Heart right ventricle (tissue), 16 donors: ENCODE measurements at regions not wholly inside any gene's neighbourhood (a gene's known extent, or its start where the extent isn't known, plus 50 kb on each side); places are given as distances from the start of the nearest gene placed in this dataset.
"Not testable (repeated sequence)": the region's sequence is repeated elsewhere in the genome, so short reads cannot be mapped to it uniquely, and the experiment has no call there.

Experiments
- ATAC-seq, 8 donors: fragments of 200-7000 bp; cut with Tn5 transposase; one replicate each; pipeline ENCODE4 v1.9.1; 2020; ENCODE audit warnings: mild to moderate bottlenecking in 8 of 8, moderate library complexity in 8 of 8, moderate number of reproducible peaks in 1 of 8
- DNase-seq, 2 donors: peaks; one replicate each; pipeline ENCODE4 v3.0.0-alpha.2; 2020
- H3K27ac ChIP-seq, 10 donors: fragments of 200-600 bp; sonication (generic) in 2 of 10; one replicate each; pipeline versions ENCODE4 v1.5.0 to v1.8.0; 2020 to 2022; ENCODE audit warnings: mild to moderate bottlenecking in 3 of 10
- H3K27me3 ChIP-seq, 7 donors: fragments of 200-600 bp; one replicate each; pipeline ENCODE4 v1.8.0; 2021 to 2022; ENCODE audit warnings: mild to moderate bottlenecking in 2 of 7
- H3K36me3 ChIP-seq, 9 donors: fragments of 200-600 bp; sonication (generic) in 1 of 9; one replicate each; pipeline versions ENCODE4 v1.5.0 to v1.8.0; 2020 to 2022; ENCODE audit warnings: mild to moderate bottlenecking in 2 of 9
- H3K4me1 ChIP-seq, 9 donors: fragments of 200-600 bp; sonication (generic) in 1 of 9; one replicate each; pipeline versions ENCODE4 v1.5.0 to v1.8.0; 2020 to 2022; ENCODE audit warnings: mild to moderate bottlenecking in 4 of 9
- H3K4me3 ChIP-seq, 10 donors: fragments of 200-600 bp; sonication (generic) in 2 of 10; one replicate each; pipeline versions ENCODE4 v1.5.0 to v1.8.0; 2020 to 2022; ENCODE audit warnings: mild to moderate bottlenecking in 7 of 10, moderate library complexity in 2 of 10
- H3K9me3 ChIP-seq, 11 donors: fragments of 200-600 bp in 10 of 11; sonication (generic) in 2 of 11; one replicate each; pipeline versions ENCODE4 v1.5.0 to v1.8.0; 2013 to 2022; ENCODE audit warnings: mild to moderate bottlenecking in 2 of 11, control low read depth in 1 of 11, moderate library complexity in 1 of 11
- WGBS, 2 donors: extraction: QIAGEN DNeasy Blood & Tissue Kit; methylation state at CpG; one replicate each; pipeline ENCODE4 v1.1.7; 2013; ENCODE audit warnings: inconsistent platforms in 1 of 2; 5-methylcytosine and 5-hydroxymethylcytosine counted together
- intact Hi-C, 10 donors: fragments of 100-400 bp; cut with DNase I; formaldehyde crosslinking; loops; one replicate each; pipeline versions ENCODE4 v1.11.1 to v1.14.2; 2022
- TF ChIP-seq, protein P1 (sequence below), 9 donors: fragments of 200-600 bp; sonication (generic) in 2 of 9; IDR thresholded peaks; one replicate each; pipeline versions ENCODE4 v1.5.0 to v1.8.0; 2021 to 2022; ENCODE audit warnings: antibody characterized with exemption in 9 of 9, mild to moderate bottlenecking in 5 of 9, moderate library complexity in 1 of 9
- donor health status: Arrhythmogenic right ventricular cardiomyopathy.
- donor health status: ischemic (EF 13 %, LVEDD 7.1; RV severe dilation, severe dysfunction).
- donor health status: healthy with polysubstance abuse.
- donor health status: DM: no; HTN: yes; CAD: no.
- donor health status: DM: no; HTN: no; CAD: no.
- donor health status: ischemic (EF 25% LVEDD 6.9; RV normal size, moderate dysfunction).
- donor health status: ischemic (EF 25% LVEDD 5.7; RV mildly dilated, moderate dysfunction).
- donor health status: healthy.
- donor health status: DM: yes; HTN: yes; CAD: no.
- donor health status: Ischemic cardiomyopathy.
- donor health status: ischemic (EF 35%, LVEDD 5.7; RV mildly dilated, moderate dysfunction).
- donor health status: nonischemic (EF 11% LVEDD 7.7; RV severe dilation, severe dysfunction).
- donor health status: DM: yes; HTN: yes; CAD: no.
- donor health status: PGD.
- donor health status: ischemic (EF 29% LVEDD 5.4; RV normal size, mild dysfunction).
- donor health status: nonischemic (EF 23%, LVEDD 6.1; RV moderate dilation, normal function).

DNA sequence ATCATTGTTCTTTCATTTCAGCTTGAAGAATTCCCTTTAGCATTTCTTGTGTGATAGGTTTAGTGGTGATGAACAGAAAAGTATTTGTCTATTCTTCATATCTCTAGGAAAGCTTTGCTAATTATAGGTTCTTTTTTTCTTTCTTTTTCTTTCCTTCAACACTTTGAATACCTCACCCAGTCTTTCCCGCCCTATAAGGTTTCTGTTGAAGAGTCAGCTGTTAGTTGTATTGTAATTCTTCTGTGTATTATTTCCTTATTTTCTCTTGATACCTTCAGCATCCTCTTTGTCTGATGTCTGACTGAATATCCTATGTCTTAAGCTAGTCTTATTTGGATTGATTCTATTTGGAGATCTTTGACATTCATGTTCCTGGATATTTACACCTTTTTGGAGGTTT, 1989.4 kb downstream of the PCDH9 start:
- WGBS, 2 donors = 76 to 87% methylated on average over 1 of the region's 1 CpG
- ATAC-seq = no peak
- Histone ChIP-seq H3K9me3 (peaks cover 0 to 26% (median 0%) of the 10 kb centered on the region in 11 donors), H3K36me3 (no peaks in the 10 kb centered on the region), H3K4me3 (no peak overlapping the region), H3K4me1 (no peaks in the 10 kb centered on the region), H3K27ac (no peak overlapping the region), H3K27me3 (no peaks in the 10 kb centered on the region)
- TF ChIP-seq, protein P1, sequence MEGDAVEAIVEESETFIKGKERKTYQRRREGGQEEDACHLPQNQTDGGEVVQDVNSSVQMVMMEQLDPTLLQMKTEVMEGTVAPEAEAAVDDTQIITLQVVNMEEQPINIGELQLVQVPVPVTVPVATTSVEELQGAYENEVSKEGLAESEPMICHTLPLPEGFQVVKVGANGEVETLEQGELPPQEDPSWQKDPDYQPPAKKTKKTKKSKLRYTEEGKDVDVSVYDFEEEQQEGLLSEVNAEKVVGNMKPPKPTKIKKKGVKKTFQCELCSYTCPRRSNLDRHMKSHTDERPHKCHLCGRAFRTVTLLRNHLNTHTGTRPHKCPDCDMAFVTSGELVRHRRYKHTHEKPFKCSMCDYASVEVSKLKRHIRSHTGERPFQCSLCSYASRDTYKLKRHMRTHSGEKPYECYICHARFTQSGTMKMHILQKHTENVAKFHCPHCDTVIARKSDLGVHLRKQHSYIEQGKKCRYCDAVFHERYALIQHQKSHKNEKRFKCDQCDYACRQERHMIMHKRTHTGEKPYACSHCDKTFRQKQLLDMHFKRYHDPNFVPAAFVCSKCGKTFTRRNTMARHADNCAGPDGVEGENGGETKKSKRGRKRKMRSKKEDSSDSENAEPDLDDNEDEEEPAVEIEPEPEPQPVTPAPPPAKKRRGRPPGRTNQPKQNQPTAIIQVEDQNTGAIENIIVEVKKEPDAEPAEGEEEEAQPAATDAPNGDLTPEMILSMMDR (IDR thresholded peaks at IDR 0.05) = no peak
- intact Hi-C loops = no loop called here
- DNase-seq = no peak

GRCh38 chr13:65236841-65237418, 1993.2 kb downstream of the PCDH9 start:
- 88 to 92% methylated on average over 6 of the region's 6 CpGs for WGBS, 2 donors
- intact Hi-C loops = no loop called here
- ATAC-seq = no peak

GRCh38 chr13:65217471-65217995, 2012.6 kb downstream of the PCDH9 start:
- H3K27me3 ChIP-seq = no peaks in the 10 kb centered on the region
- intact Hi-C loops = no loop called here
- WGBS, 2 donors = 81 to 91% methylated on average over 7 of the region's 7 CpGs
- peaks cover 0 to 9% (median 0%) of the 10 kb centered on the region in 11 donors for H3K9me3 ChIP-seq
- H3K27ac ChIP-seq = no peak overlapping the region
- ATAC-seq (no peak), DNase-seq (no peak)
- no peaks in the 10 kb centered on the region for H3K36me3 ChIP-seq
- no peaks in the 10 kb centered on the region for H3K4me1 ChIP-seq
- H3K4me3 ChIP-seq = no peak overlapping the region
- TF ChIP-seq, protein P1 (IDR thresholded peaks at IDR 0.05) = no peak

More at GRCh38 chr13:65236841-65237418, 1993.2 kb downstream of the PCDH9 start:
- DNase-seq = no peak
- Histone ChIP-seq H3K27ac (no peak overlapping the region), H3K9me3 (peaks cover 0 to 26% (median 0%) of the 10 kb centered on the region in 11 donors), H3K4me3 (no peak overlapping the region), H3K4me1 (no peaks in the 10 kb centered on the region), H3K36me3 (no peaks in the 10 kb centered on the region), H3K27me3 (no peaks in the 10 kb centered on the region)
- TF ChIP-seq, protein P1 (IDR thresholded peaks at IDR 0.05) = no peak

DNA sequence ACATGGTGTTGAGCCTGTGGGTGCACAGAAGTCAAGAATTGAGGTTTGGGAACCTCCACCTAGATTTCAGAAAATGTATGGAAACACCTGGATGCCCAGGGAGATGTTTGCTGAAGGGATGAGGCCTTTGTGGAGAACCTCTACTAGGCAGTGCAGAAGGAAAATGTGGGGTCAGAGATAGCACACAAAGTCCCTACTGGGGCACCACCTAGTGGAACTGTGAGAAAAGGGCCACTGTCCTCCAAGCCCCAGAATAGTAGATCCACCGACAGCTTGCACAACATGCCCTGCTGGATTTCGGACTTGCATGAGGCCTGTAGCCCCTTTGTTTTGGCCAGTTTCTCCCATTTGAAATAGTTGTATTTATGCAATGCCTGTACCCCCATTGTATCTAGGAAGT, 2027.3 kb downstream of the PCDH9 start:
- H3K36me3 ChIP-seq, H3K27me3 ChIP-seq, H3K27ac ChIP-seq, ATAC-seq, intact Hi-C loops, DNase-seq, H3K4me1 ChIP-seq, H3K4me3 ChIP-seq: not testable (repeated sequence)
- H3K9me3 ChIP-seq = peaks cover 0 to 36% (median 0%) of the 10 kb centered on the region in 11 donors
- 90% methylated on average over 2 of the region's 2 CpGs for WGBS, 2 donors

- intact Hi-C loops = no loop called here
- 82 to 86% methylated on average over 3 of the region's 3 CpGs for WGBS, 2 donors
- DNase-seq (no peak), ATAC-seq (no peak)
- Histone ChIP-seq H3K4me3 (no peak overlapping the region), H3K27me3 (no peaks in the 10 kb centered on the region), H3K4me1 (no peaks in the 10 kb centered on the region), H3K9me3 (peaks cover 0 to 33% (median 0%) of the 10 kb centered on the region in 11 donors), H3K27ac (no peak overlapping the region), H3K36me3 (no peaks in the 10 kb centered on the region)
- TF ChIP-seq, protein P1 (IDR thresholded peaks at IDR 0.05) = no peak
These were observed 2041.4 kb downstream of the PCDH9 start for GRCh38 chr13:65188721-65189120.
